HepG2 (cell line): ENCODE measurements at regions not wholly inside any gene's neighbourhood (a gene's known extent, or its start where the extent isn't known, plus 50 kb on each side); places are given as distances from the start of the nearest gene placed in this dataset.

Experiments used
- ATAC-seq: fragments of 200-7000 bp; cut with Tn5 transposase; 3 replicates; pipeline ENCODE4 v1.9.1; 2020; ENCODE audit warnings: mild to moderate bottlenecking, moderate library complexity
- BruUV-seq: library from RNA; stranded (reverse); fragments of 400-500 nt; replicated peaks from 2 replicates; lab custom pipeline; 2021; lab: Mats Ljungman, UMichigan
- CTCF ChIA-PET: fragments of 300-600 bp; formaldehyde crosslinking; extraction: SDS; loops from one replicate; lab custom pipeline; 2021; ENCODE audit warnings: low total read pairs, inconsistent platforms, low intra/inter-chr PET ratio; lab: Yijun Ruan, JAX
- POLR2A ChIA-PET: fragments of 350-600 bp; sonication (Branson Sonifier 250); formaldehyde crosslinking; loops from one replicate; lab custom pipeline; 2020; ENCODE audit warnings: antibody characterized with exemption, inconsistent platforms; lab: Yijun Ruan, JAX
- DNase-seq: peaks from one replicate; pipeline ENCODE4 v3.0.0-alpha.2; 2015; ENCODE audit warnings: low spot score
- FAIRE-seq: peaks from 3 replicates; lab custom pipeline; 2011; peaks lifted over from hg19 to GRCh38; lab: Jason Lieb, UNC
- H2AFZ ChIP-seq: one replicate; pipeline ENCODE4 v1.6.1; 2011; ENCODE audit warnings: low read length, inconsistent platforms
- H3K27ac ChIP-seq: fragments of 300-600 bp; 3 replicates; pipeline ENCODE4 v1.8.0; 2011; ENCODE audit warnings: mixed run types, mild to moderate bottlenecking, mixed read lengths, low read length, inconsistent platforms; ENCODE audit not compliant: insufficient read depth; ENCODE audit errors: extremely low read length
- H3K27me3 ChIP-seq, 2 experiments: fragments of 200-600 bp in 1 of 2; 2 replicates in 1 of 2; 3 replicates in 1 of 2; pipeline versions ENCODE4 v1.6.0 to v1.8.0; 2011; ENCODE audit warnings: low read length in 2 of 2, mild to moderate bottlenecking in 2 of 2, moderate library complexity in 2 of 2, inconsistent platforms in 1 of 2; ENCODE audit not compliant: insufficient read depth in 2 of 2, control insufficient read depth in 1 of 2
- H3K36me3 ChIP-seq, 2 experiments: fragments of 200-600 bp in 1 of 2; replicated peaks in 1 of 2; 2 replicates in 1 of 2; 3 replicates in 1 of 2; pipeline versions ENCODE4 v1.5.1 to v1.8.0; 2011; ENCODE audit warnings: low read length in 2 of 2, inconsistent platforms in 1 of 2; ENCODE audit not compliant: insufficient read depth in 2 of 2, control insufficient read depth in 1 of 2
- H3K4me1 ChIP-seq: 2 replicates; pipeline ENCODE4 v1.5.1; 2012; ENCODE audit warnings: low read length, inconsistent platforms; ENCODE audit not compliant: insufficient read depth
- H3K4me2 ChIP-seq: 2 replicates; pipeline ENCODE4 v1.6.0; 2011; ENCODE audit warnings: low read depth, low read length, inconsistent platforms
- H3K4me3 ChIP-seq, 3 experiments: fragments of 200-600 bp in 1 of 3; sonication (generic), shearing (Covaris generic) in 1 of 3; replicated peaks in 1 of 3; 2 replicates each; pipeline ENCODE4 v1.5.1; 2011 to 2016; ENCODE audit warnings: low read length in 3 of 3, inconsistent platforms in 2 of 3, low read depth in 2 of 3, mild to moderate bottlenecking in 2 of 3, control low read depth in 1 of 3, mixed read lengths in 1 of 3; ENCODE audit not compliant: insufficient read depth in 1 of 3
- H3K79me2 ChIP-seq: one replicate; pipeline ENCODE4 v1.6.1; 2011; ENCODE audit warnings: low read length, inconsistent platforms; ENCODE audit not compliant: insufficient read depth
- H3K9ac ChIP-seq: 2 replicates; pipeline ENCODE4 v1.6.0; 2011; ENCODE audit warnings: mild to moderate bottlenecking, low read depth, low read length, inconsistent platforms; ENCODE audit not compliant: insufficient read depth
- H3K9me3 ChIP-seq: 2 replicates; pipeline ENCODE4 v1.5.1; 2012; ENCODE audit warnings: mild to moderate bottlenecking, low read length
- H4K20me1 ChIP-seq: 2 replicates; pipeline ENCODE4 v1.6.0; 2011; ENCODE audit warnings: inconsistent platforms, mild to moderate bottlenecking, low read length, moderate library complexity; ENCODE audit not compliant: insufficient read depth
- KAT7 ChIP-seq: IDR thresholded peaks from 2 replicates; pipeline ENCODE4 v1.6.1; 2018; ENCODE audit warnings: borderline replicate concordance, missing compliant biosample characterization
- KMT2B ChIP-seq: IDR thresholded peaks from 2 replicates; pipeline ENCODE4 v1.6.1; 2016; ENCODE audit warnings: missing genetic modification reagents, missing compliant biosample characterization
- PCBP1 ChIP-seq: fragments of 200-400 bp; formaldehyde crosslinking; IDR thresholded peaks from 2 replicates; pipeline ENCODE4 v1.6.1; 2017; ENCODE audit warnings: mild to moderate bottlenecking, low read depth, low read length, borderline replicate concordance
- PTBP1 ChIP-seq: fragments of 200-400 bp; formaldehyde crosslinking; IDR thresholded peaks from 2 replicates; pipeline ENCODE4 v1.6.1; 2018; ENCODE audit warnings: low read length, low read depth; ENCODE audit not compliant: poor library complexity, severe bottlenecking
- ZNF382 ChIP-seq: sonication (generic); formaldehyde crosslinking; IDR thresholded peaks from 2 replicates; pipeline ENCODE4 v1.5.0; 2020; ENCODE audit warnings: missing genetic modification reagents, mild to moderate bottlenecking, borderline replicate concordance
- ZNF484 ChIP-seq: sonication (generic); formaldehyde crosslinking; IDR thresholded peaks from 2 replicates; pipeline ENCODE4 v1.5.1; 2020; ENCODE audit warnings: mild to moderate bottlenecking, low read depth, missing genetic modification reagents, borderline replicate concordance
- ZNF775 ChIP-seq: sonication (generic); formaldehyde crosslinking; IDR thresholded peaks from 2 replicates; pipeline ENCODE4 v1.4.0; 2020; ENCODE audit warnings: missing genetic modification reagents, mild to moderate bottlenecking, moderate library complexity, borderline replicate concordance
- ZNF782 ChIP-seq: sonication (generic); formaldehyde crosslinking; IDR thresholded peaks from 2 replicates; pipeline ENCODE4 v1.4.0; 2020; ENCODE audit warnings: missing genetic modification reagents, mild to moderate bottlenecking, borderline replicate concordance
- ZNF883 ChIP-seq: sonication (generic); formaldehyde crosslinking; IDR thresholded peaks from 2 replicates; pipeline ENCODE4 v1.5.1; 2020; ENCODE audit warnings: mild to moderate bottlenecking, missing genetic modification reagents; ENCODE audit errors: not compliant biosample characterization
- WGBS: methylation state at CpG from one replicate; pipeline ENCODE4 v1.1.6; 2017; ENCODE audit warnings: low lambda C conversion rate; 5-methylcytosine and 5-hydroxymethylcytosine counted together
- in situ Hi-C: cut with HindIII; loops from 2 replicates; pipeline ENCODE4 v1.10.0; 2017; ENCODE audit warnings: low pct_unique_long_range_greater_than_20kb; ENCODE audit not compliant: extremely low pct_ligation_motif_present
- intact Hi-C: fragments of 100-400 bp; cut with micrococcal nuclease; formaldehyde crosslinking; loops from one replicate; pipeline ENCODE4 v1.10.0; 2022; ENCODE audit not compliant: unreplicated experiment
- TF ChIP-seq, protein P1 (sequence below): sonication (generic); formaldehyde crosslinking; IDR thresholded peaks from 2 replicates; pipeline ENCODE4 v1.4.0; 2020; ENCODE audit warnings: missing genetic modification reagents, borderline replicate concordance
- TF ChIP-seq, protein P2 (sequence below): sonication (generic); formaldehyde crosslinking; IDR thresholded peaks from 2 replicates; pipeline ENCODE4 v1.8.1; 2022; ENCODE audit warnings: low read depth, mild to moderate bottlenecking, missing genetic modification reagents
- TF ChIP-seq, protein P3 (sequence below): sonication (generic); formaldehyde crosslinking; IDR thresholded peaks from 2 replicates; pipeline ENCODE4 v1.4.0; 2020; ENCODE audit warnings: missing genetic modification reagents, borderline replicate concordance

DNA sequence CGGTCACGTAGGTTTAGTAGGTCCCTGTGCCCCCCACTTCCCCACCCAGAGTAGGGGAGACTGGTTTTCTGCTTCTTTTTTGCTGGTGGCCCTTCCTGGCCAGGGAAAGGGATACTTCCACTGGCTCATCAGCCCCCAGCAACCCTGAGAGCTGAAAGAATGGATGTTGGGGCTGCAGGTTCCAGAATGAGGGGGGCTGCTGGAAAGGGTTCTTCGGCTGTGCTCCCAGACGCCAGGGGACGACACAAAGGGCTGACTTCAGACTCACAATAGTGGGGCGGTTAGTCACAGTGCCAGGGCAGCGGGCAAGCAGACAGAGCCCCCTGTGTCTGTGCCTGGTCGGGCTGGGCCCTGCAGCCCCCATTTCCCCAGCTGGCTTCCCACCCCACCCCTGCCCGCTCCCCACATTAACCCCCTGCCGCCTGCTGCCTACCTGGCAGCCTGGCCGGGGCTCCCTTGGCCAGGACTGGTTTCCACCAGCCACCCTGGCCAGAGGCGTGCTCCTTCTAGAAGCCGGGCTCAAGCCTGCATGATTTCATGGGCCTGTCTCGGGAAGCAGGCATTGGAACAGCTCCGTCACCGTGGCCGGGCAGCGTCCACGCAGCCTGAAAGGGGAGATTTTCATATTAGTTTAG, 79.1 kb upstream of the WNT7B start (continued):
- TF ChIP-seq, protein P1, sequence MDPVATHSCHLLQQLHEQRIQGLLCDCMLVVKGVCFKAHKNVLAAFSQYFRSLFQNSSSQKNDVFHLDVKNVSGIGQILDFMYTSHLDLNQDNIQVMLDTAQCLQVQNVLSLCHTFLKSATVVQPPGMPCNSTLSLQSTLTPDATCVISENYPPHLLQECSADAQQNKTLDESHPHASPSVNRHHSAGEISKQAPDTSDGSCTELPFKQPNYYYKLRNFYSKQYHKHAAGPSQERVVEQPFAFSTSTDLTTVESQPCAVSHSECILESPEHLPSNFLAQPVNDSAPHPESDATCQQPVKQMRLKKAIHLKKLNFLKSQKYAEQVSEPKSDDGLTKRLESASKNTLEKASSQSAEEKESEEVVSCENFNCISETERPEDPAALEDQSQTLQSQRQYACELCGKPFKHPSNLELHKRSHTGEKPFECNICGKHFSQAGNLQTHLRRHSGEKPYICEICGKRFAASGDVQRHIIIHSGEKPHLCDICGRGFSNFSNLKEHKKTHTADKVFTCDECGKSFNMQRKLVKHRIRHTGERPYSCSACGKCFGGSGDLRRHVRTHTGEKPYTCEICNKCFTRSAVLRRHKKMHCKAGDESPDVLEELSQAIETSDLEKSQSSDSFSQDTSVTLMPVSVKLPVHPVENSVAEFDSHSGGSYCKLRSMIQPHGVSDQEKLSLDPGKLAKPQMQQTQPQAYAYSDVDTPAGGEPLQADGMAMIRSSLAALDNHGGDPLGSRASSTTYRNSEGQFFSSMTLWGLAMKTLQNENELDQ (CRISPR knock-in tag) = no peak
- TF ChIP-seq ZNF382 = no peak
- no peak for TF ChIP-seq KAT7 (CRISPR knock-in tag)
- no peak for TF ChIP-seq ZNF883 (CRISPR knock-in tag)

DNA sequence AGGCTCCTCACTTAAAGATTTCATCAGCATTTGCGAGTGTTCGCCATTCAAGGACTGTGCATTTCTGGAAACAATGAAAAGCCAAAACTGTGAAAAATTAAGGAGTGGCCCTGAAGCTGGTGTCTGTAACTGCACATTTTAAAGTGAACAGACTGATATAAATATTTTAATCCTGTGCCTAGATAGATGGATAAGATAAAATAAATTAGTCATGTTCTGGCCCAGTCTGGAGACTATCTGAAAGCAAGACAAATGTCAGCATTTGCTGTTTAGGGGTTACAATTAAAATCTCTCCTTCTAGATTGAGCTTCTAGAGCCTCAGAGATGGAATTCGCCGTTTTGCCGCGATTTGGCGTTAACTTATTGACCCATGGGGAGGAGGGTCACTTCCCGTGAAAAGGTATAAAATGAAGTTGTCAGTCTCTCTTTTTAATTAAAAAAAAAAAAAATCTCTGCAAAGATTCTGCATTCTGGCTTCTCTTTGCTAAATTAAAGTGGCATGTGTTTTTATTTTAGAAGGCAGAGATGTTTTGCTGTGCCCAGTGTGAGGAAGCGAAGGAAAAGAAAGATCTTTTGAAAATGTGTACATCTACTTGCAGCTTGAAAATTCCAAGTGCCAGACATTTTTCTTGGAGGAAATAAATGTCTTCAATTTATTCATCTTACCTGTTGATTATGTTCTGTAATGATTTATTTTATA, 79.7 kb upstream of the WNT7B start:
- Histone ChIP-seq H3K4me2 (no peak overlapping the region), H2AFZ (no peak overlapping the region), H3K36me3 (no peaks in the 10 kb centered on the region), H3K27ac (no peak overlapping the region), H3K9ac (no peak overlapping the region), H3K27me3 (peaks cover 24 to 84% of the 10 kb centered on the region in 2 experiments), H4K20me1 (no peaks in the 10 kb centered on the region), H3K79me2 (no peaks in the 10 kb centered on the region), H3K9me3 (no peaks in the 10 kb centered on the region), H3K4me3 (no peak overlapping the region), H3K4me1 (0 out of 2 replicates have a peak, but pooled peaks cover 6% of the 10 kb centered on the region)
- in situ Hi-C loops = no loop called here
- 31% methylated on average over 9 of the region's 9 CpGs for WGBS
- FAIRE-seq (no peak), ATAC-seq (no peak), DNase-seq (no peak)
- intact Hi-C loops = no loop called here
- ChIA-PET POLR2A (no interaction called here), CTCF (no interaction called here)
- no TSS peak for BruUV-seq
- TF ChIP-seq KMT2B = no peak
- TF ChIP-seq ZNF775 (CRISPR knock-in tag) = no peak
- TF ChIP-seq, protein P2, sequence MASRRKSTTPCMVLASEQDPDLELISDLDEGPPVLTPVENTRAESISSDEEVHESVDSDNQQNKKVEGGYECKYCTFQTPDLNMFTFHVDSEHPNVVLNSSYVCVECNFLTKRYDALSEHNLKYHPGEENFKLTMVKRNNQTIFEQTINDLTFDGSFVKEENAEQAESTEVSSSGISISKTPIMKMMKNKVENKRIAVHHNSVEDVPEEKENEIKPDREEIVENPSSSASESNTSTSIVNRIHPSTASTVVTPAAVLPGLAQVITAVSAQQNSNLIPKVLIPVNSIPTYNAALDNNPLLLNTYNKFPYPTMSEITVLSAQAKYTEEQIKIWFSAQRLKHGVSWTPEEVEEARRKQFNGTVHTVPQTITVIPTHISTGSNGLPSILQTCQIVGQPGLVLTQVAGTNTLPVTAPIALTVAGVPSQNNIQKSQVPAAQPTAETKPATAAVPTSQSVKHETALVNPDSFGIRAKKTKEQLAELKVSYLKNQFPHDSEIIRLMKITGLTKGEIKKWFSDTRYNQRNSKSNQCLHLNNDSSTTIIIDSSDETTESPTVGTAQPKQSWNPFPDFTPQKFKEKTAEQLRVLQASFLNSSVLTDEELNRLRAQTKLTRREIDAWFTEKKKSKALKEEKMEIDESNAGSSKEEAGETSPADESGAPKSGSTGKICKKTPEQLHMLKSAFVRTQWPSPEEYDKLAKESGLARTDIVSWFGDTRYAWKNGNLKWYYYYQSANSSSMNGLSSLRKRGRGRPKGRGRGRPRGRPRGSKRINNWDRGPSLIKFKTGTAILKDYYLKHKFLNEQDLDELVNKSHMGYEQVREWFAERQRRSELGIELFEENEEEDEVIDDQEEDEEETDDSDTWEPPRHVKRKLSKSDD (CRISPR knock-in tag) = no peak
- TF ChIP-seq PCBP1 = no peak
- TF ChIP-seq, protein P3, sequence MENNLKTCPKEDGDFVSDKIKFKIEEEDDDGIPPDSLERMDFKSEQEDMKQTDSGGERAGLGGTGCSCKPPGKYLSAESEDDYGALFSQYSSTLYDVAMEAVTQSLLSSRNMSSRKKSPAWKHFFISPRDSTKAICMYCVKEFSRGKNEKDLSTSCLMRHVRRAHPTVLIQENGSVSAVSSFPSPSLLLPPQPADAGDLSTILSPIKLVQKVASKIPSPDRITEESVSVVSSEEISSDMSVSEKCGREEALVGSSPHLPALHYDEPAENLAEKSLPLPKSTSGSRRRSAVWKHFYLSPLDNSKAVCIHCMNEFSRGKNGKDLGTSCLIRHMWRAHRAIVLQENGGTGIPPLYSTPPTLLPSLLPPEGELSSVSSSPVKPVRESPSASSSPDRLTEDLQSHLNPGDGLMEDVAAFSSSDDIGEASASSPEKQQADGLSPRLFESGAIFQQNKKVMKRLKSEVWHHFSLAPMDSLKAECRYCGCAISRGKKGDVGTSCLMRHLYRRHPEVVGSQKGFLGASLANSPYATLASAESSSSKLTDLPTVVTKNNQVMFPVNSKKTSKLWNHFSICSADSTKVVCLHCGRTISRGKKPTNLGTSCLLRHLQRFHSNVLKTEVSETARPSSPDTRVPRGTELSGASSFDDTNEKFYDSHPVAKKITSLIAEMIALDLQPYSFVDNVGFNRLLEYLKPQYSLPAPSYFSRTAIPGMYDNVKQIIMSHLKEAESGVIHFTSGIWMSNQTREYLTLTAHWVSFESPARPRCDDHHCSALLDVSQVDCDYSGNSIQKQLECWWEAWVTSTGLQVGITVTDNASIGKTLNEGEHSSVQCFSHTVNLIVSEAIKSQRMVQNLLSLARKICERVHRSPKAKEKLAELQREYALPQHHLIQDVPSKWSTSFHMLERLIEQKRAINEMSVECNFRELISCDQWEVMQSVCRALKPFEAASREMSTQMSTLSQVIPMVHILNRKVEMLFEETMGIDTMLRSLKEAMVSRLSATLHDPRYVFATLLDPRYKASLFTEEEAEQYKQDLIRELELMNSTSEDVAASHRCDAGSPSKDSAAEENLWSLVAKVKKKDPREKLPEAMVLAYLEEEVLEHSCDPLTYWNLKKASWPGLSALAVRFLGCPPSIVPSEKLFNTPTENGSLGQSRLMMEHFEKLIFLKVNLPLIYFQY (CRISPR knock-in tag) = no peak
- no peak for TF ChIP-seq PTBP1
- no peak for TF ChIP-seq ZNF484 (CRISPR knock-in tag)
- TF ChIP-seq ZNF782 = no peak
